Activated T-helper 2 cell treated with anti-CD3 and anti-CD28 coated beads, Interferon-gamma antibody, Interleukin-2, Interleukin-4, amounts not matched to agents 10 μg/mL and 5 μg/mL and 100 μg/mL, durations not matched to agents 14 hours and 24 hours and 36 hours (primary cell): ENCODE measurements at regions not wholly inside any gene's neighbourhood (a gene's known extent, or its start where the extent isn't known, plus 50 kb on each side); places are given as distances from the start of the nearest gene placed in this dataset.
"Not testable (repeated sequence)": the region's sequence is repeated elsewhere in the genome, so short reads cannot be mapped to it uniquely, and the experiment has no call there.

Source experiments
- DNase-seq: peaks from one replicate; pipeline ENCODE4 v3.0.0; 2021; ENCODE audit warnings: low spot score
- H3K27ac Mint-ChIP-seq: one replicate; pipeline ENCODE4 v1.8.0; 2021; ENCODE audit warnings: mixed read lengths
- H3K27me3 Mint-ChIP-seq: one replicate; pipeline ENCODE4 v1.8.0; 2021; ENCODE audit warnings: low read depth, mixed read lengths
- H3K36me3 Mint-ChIP-seq: one replicate; pipeline ENCODE4 v1.8.0; 2021; ENCODE audit warnings: low read depth, mixed read lengths
- H3K4me1 Mint-ChIP-seq: one replicate; pipeline ENCODE4 v1.8.0; 2021; ENCODE audit warnings: low read depth, mixed read lengths
- H3K4me3 Mint-ChIP-seq: one replicate; pipeline ENCODE4 v1.8.0; 2021; ENCODE audit warnings: low read depth, mild to moderate bottlenecking, moderate library complexity, mixed read lengths
- H3K9me3 Mint-ChIP-seq: one replicate; pipeline ENCODE4 v1.8.0; 2021; ENCODE audit warnings: mixed read lengths
- intact Hi-C: fragments of 100-400 bp; cut with micrococcal nuclease; formaldehyde crosslinking; loops from one replicate; pipeline ENCODE4 v1.15.1; 2023

DNA sequence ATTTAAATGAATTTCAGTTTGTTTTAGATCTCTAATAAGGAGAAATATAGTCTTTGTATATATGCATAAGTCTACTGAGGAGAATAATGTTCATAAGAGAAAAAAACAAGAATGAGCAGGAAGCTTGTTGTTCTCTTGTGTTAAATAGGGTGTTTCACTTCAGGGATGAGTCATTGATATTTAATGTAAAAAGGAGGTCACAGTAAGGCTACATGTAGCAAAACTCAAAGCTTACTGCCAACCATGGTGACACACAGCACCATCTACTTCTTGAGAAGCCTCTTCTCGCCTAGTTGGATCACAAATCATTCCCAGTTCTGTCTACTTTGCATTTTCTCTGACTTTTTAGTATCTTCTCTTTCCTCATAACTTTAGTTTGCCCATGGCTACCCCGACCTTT is 1466.0 kb upstream of the C9orf72 start:
- no peaks in the 10 kb centered on the region for H3K27me3 Mint-ChIP-seq
- H3K36me3 Mint-ChIP-seq = no peaks in the 10 kb centered on the region
- no peak overlapping the region for H3K4me3 Mint-ChIP-seq
- no peak for DNase-seq
- H3K4me1 Mint-ChIP-seq = no peaks in the 10 kb centered on the region
- intact Hi-C loops = no loop called here
- no peak overlapping the region for H3K27ac Mint-ChIP-seq
- H3K9me3 Mint-ChIP-seq = peaks cover 16% of the 10 kb centered on the region

DNA sequence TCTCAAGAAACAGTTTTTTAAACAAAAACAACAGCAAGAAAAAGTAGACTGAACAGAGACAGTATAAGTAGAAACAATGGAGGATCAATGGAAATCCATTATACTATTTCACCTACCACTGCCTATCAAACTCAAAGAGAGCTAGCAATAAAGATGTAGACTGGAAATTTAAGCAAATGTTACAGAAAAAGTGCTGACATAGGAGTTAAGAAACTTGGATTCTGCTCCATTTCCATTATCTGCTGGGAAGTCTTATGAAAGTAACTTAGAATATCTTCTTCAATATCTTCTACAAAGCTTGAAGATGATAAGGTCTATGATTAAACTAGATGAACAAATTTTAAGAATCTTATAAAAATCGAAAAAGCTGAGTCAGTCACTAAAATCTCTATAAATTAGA is 1469.8 kb upstream of the C9orf72 start:
- H3K27me3 Mint-ChIP-seq = no peaks in the 10 kb centered on the region
- no peak overlapping the region for H3K27ac Mint-ChIP-seq
- H3K36me3 Mint-ChIP-seq = no peaks in the 10 kb centered on the region
- H3K9me3 Mint-ChIP-seq = peaks cover 15% of the 10 kb centered on the region
- no peaks in the 10 kb centered on the region for H3K4me1 Mint-ChIP-seq
- no peak for DNase-seq
- no peak overlapping the region for H3K4me3 Mint-ChIP-seq
- intact Hi-C loops = no loop called here

DNA sequence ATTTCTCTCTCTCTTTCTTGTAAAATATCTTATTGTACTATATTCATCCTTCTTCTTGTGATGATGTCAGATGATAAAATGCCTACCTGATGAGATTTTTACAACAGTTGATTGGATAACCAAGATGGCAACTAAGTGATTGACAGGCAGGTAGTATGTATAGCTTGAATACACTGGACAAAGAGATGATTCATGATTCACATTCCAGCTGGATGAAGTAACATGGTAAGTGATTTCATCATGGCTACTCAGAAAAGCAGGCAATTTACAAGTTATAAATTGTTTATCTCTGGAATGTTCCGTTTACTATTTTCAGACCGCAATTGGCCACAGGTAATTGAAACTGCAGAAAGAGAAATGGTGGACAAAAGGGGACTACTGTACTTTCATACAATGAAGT is 1471.7 kb upstream of the C9orf72 start:
- Mint-ChIP-seq H3K36me3 (no peaks in the 10 kb centered on the region), H3K4me3 (no peak overlapping the region), H3K9me3 (peaks cover 15% of the 10 kb centered on the region), H3K27ac (no peak overlapping the region), H3K4me1 (no peaks in the 10 kb centered on the region), H3K27me3 (no peaks in the 10 kb centered on the region)
- intact Hi-C loops = no loop called here
- DNase-seq = no peak

DNA sequence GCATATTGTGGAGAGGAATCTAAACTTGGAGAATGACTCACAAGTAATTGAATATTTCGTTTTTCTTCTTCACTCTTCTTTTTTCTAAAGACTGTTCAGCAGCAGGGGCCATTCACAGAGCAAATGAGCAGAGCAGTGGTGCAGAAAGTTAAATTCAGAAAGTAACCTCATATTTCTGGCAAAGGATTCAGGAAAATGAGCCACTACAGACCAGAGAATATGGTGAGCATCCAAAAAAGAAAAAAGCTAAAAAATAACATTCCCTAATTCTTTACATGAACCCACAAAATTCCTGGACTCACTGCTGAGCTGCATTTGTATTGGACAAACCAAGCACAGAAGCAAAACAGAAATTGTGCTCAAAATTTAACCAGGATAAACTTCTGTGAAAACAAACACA is 1486.8 kb upstream of the C9orf72 start:
- Mint-ChIP-seq H3K27me3 (no peaks in the 10 kb centered on the region), H3K27ac (no peak overlapping the region), H3K36me3 (no peaks in the 10 kb centered on the region), H3K9me3 (peaks cover 31% of the 10 kb centered on the region), H3K4me3 (no peak overlapping the region), H3K4me1 (no peaks in the 10 kb centered on the region)
- intact Hi-C loops = no loop called here
- no peak for DNase-seq

DNA sequence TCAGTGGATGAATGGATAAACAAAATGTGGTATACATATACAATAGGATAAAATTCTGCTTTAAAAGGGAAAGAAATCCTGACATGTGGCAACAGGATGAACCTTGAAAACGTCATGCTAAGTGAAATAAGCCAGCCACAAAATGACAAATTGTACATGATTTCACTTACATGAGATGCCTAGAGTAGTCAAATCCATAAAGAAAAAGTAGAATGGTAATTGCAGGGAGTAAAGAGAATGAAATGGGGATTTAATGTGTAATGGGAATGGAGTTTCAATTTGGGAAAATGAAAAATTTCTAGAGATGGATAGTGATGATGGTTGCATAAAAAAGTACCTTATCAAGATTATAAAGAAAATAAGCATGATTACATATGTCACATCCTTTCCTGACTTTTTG is 1489.2 kb upstream of the C9orf72 start:
- Mint-ChIP-seq H3K27me3 (no peaks in the 10 kb centered on the region), H3K4me1 (no peaks in the 10 kb centered on the region), H3K9me3 (peaks cover 18% of the 10 kb centered on the region), H3K27ac (no peak overlapping the region), H3K36me3 (no peaks in the 10 kb centered on the region), H3K4me3 (no peak overlapping the region)
- intact Hi-C loops = no loop called here
- no peak for DNase-seq

DNA sequence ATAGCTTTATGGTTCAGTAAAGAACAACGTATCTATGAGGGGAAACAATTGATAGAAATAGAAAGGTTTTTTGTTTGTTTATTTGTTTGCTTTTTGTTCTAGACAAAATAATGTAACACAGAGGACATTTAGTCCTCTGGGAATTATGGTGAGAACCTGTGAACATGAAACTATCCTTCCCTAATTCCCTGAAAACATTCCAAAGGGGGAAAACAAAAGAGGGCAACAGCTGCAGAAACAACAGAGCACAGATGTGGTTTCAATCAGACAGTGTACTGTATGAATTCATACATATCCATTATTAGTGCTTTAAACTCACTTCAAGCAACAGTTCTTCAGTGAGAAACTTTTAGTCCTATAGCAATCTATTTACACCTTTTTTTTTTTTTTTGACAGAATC is 1489.8 kb upstream of the C9orf72 start:
- intact Hi-C loops = no loop called here
- Mint-ChIP-seq H3K27ac (no peak overlapping the region), H3K4me1 (no peaks in the 10 kb centered on the region), H3K9me3 (peaks cover 12% of the 10 kb centered on the region), H3K27me3 (no peaks in the 10 kb centered on the region), H3K36me3 (no peaks in the 10 kb centered on the region), H3K4me3 (no peak overlapping the region)
- no peak for DNase-seq

DNA sequence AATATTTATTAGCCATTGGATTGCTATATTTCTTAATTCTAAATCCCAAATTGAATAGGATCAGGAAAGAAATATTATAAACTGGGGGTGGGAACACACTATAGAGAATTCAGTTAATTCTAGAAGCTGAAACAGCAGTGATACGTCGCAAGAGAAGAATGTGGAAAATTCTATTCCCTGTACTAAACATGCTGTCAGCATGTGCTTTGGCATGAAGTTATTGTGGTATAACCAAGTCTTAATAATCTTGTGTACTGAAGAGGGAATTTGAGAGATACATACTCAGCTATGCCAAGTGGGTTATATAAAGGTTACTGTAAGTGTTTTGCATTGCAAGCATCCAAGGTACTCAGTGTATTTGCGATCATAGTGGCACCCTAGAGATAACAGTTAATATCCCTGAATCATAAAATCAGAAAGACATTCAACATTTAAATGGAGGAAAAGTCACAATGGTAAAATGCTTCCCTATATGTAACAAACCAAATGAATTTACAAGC is 1492.9 kb upstream of the C9orf72 start:
- H3K27me3 Mint-ChIP-seq = no peaks in the 10 kb centered on the region
- DNase-seq = no peak
- no peaks in the 10 kb centered on the region for H3K36me3 Mint-ChIP-seq
- no peak overlapping the region for H3K27ac Mint-ChIP-seq
- no peaks in the 10 kb centered on the region for H3K4me1 Mint-ChIP-seq
- H3K4me3 Mint-ChIP-seq = no peak overlapping the region
- intact Hi-C loops = no loop called here
- H3K9me3 Mint-ChIP-seq = no peaks in the 10 kb centered on the region

DNA sequence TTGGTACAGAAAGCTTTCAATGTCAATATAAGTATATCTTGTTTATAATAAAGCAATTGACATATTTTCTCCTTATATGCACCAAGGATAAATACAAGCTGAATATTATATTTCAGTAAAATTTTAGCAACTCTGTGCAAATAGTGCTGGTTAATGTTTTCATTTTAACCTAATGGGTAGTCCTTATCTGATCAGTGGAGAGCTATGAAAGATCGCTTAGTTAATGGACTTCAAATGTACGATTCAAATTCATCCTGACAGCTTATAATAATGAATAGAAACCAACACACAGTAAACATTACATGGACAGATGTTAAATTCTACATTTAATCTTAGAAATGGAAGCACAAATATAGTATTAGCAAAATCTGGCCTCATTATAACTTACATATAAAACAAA is 1495.2 kb upstream of the C9orf72 start:
- no peak for DNase-seq
- H3K9me3 Mint-ChIP-seq = no peaks in the 10 kb centered on the region
- H3K27me3 Mint-ChIP-seq = no peaks in the 10 kb centered on the region
- no peak overlapping the region for H3K4me3 Mint-ChIP-seq
- H3K36me3 Mint-ChIP-seq = no peaks in the 10 kb centered on the region
- H3K27ac Mint-ChIP-seq = no peak overlapping the region
- intact Hi-C loops = no loop called here
- H3K4me1 Mint-ChIP-seq = no peaks in the 10 kb centered on the region

DNA sequence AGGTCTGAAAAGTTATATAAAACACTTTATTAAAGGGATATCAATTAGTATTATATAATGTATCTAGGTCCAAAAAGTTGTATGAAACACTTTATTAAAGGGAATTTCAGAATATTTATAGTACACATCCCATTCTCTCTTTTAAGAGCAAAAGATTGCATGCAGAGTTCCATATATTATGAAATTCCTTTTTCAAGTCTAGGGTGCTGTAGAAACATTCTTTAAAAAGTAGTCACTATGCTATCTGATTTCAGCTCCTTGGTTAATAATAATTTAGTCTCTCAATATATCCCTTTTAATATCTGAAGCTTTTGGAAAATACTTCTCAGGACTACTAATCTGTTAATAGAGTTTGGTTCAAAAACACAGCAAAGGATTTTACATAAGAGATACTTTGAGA is 1496.1 kb upstream of the C9orf72 start:
- intact Hi-C loops = no loop called here
- no peak overlapping the region for H3K4me3 Mint-ChIP-seq
- DNase-seq = no peak

DNA sequence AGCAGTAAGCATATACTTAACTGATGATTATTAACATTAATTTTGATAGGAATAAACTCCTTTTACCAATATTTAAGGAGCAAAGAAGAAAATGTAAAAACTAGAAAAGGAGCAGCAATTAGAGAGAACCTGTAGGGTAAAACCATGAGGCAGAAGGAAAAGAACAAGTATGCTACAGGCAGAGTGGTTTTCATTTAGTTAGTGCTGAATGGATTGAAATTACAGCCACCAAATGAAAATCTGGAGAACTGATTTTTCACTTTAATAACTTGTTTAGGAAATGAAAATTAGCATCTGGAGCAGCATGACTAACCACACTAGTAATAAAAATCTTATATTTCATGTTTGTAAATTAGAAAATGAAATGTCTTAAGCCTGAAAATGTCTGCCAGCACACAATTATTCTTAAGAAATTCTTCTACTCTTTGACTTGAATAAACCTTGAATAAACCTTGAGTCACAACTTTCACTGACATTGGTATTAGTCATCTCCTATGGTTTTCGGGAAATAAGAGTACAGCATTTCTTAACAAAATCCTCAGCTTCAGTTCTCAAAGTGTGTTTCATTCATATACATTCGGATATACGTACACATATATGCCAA is 1504.9 kb upstream of the C9orf72 start:
- no peak overlapping the region for H3K27ac Mint-ChIP-seq
- intact Hi-C loops = no loop called here

More for the DNA sequence above, 1496.1 kb upstream of the C9orf72 start:
- Mint-ChIP-seq H3K36me3 (no peaks in the 10 kb centered on the region), H3K27me3 (no peaks in the 10 kb centered on the region), H3K27ac (no peak overlapping the region), H3K4me1 (no peaks in the 10 kb centered on the region), H3K9me3 (no peaks in the 10 kb centered on the region)

DNA sequence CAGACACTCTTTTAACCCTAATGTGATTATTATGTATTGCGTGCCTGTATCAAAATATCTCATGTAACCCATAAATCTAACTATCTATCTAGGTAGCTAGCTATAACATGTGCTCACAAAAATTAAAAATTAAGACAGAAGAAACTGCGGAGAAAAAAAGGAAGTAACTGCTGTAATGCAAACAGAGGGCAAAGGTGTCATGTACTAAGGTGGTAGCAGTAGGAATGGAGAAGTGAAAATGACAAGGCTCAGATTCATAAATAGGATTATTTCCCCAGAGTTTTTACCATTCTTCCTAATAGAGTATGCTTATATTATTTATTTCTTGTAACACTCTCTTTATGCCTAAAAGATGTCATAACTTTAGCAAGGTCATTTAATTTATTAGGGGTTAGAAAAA is 1527.5 kb upstream of the C9orf72 start:
- Mint-ChIP-seq H3K4me1 (no peaks in the 10 kb centered on the region), H3K4me3 (no peak overlapping the region), H3K27ac (no peak overlapping the region), H3K9me3 (peaks cover 10% of the 10 kb centered on the region), H3K27me3 (no peaks in the 10 kb centered on the region), H3K36me3 (no peaks in the 10 kb centered on the region)
- intact Hi-C loops = no loop called here
- DNase-seq = no peak

More for the DNA sequence above, 1504.9 kb upstream of the C9orf72 start:
- DNase-seq = no peak
- Mint-ChIP-seq H3K4me3 (no peak overlapping the region), H3K9me3 (peaks cover 13% of the 10 kb centered on the region), H3K27me3 (no peaks in the 10 kb centered on the region), H3K36me3 (no peaks in the 10 kb centered on the region), H3K4me1 (no peaks in the 10 kb centered on the region)

DNA sequence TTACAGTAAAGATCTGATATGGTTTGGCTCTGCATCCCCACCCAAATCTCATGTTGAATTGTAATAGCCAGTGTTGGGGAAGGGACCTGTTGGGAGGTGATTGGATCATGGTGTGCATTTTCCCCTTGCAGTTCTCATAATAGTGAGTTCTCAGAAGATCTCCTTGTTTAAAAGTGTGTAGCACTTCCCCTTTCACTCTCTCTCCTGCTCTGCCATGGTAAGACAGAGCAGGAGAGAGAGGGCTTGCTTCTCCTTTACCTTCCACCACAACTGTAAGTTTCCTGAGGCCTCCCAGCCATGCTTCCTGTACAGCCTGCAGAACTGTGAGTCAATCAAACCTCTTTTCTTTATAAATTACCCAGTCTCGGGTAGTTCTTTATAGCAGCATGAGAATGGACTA is 1530.9 kb upstream of the C9orf72 start:
- H3K27ac Mint-ChIP-seq, H3K9me3 Mint-ChIP-seq, H3K4me1 Mint-ChIP-seq, intact Hi-C loops, DNase-seq, H3K27me3 Mint-ChIP-seq, H3K4me3 Mint-ChIP-seq, H3K36me3 Mint-ChIP-seq: not testable (repeated sequence)

DNA sequence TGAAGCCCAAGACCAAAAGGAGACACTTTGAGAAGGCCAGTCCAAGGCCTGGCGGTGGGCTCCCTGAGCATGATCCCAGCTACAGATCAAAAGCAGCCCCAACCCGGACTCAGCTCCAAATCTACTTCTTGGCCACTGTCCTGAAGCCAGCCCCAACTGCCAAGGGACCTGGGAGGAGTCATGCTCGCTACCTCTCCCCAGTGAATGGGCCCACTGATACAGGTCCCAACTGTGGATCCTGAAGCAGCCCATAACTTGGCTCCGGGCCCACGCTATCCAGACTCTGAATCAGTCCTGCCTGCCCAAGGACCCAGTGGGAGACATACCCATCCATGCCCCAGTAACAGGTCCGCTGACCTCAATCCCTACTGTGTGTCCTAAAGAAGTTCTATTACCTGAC is 1545.3 kb upstream of the C9orf72 start:
- Mint-ChIP-seq H3K27me3 (no peaks in the 10 kb centered on the region), H3K27ac (no peak overlapping the region), H3K9me3 (peaks cover 12% of the 10 kb centered on the region), H3K4me3 (no peak overlapping the region), H3K36me3 (no peaks in the 10 kb centered on the region), H3K4me1 (no peaks in the 10 kb centered on the region)
- no peak for DNase-seq
- intact Hi-C loops = no loop called here

DNA sequence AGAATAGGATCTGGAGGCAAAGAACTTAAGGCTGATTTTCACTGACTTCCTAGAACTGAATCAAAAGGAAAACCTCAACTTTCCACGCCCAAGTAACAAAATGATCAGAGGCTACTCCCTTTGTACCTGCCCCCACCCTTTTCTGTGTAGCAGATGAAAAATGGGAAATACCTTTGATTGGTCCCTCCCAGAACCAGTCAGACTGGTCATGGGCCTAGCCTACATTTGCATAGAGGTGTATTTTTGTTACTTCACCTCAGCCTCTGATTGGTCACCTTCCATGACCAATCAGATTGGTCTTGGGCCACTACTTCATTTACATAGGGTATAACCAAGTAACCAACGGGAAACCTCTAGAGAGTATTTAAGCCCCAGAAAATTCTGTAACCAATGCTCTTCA is 1553.5 kb upstream of the C9orf72 start:
- no peaks in the 10 kb centered on the region for H3K36me3 Mint-ChIP-seq
- no peaks in the 10 kb centered on the region for H3K4me1 Mint-ChIP-seq

More for the DNA sequence above, 1553.5 kb upstream of the C9orf72 start:
- intact Hi-C loops = no loop called here
- Mint-ChIP-seq H3K4me3 (no peak overlapping the region), H3K27me3 (no peaks in the 10 kb centered on the region), H3K27ac (no peak overlapping the region), H3K9me3 (peaks cover 34% of the 10 kb centered on the region)
- no peak for DNase-seq
